Liver (tissue), 8 donors: ENCODE measurements at regions not wholly inside any gene's neighbourhood (a gene's known extent, or its start where the extent isn't known, plus 50 kb on each side); places are given as distances from the start of the nearest gene placed in this dataset.

Experiments
- DNase-seq: peaks from one replicate; pipeline ENCODE4 v3.0.0-alpha.2; 2017; ENCODE audit warnings: low spot score
- H3K27ac ChIP-seq, 2 donors: one replicate each; pipeline ENCODE4 v1.7.0; 2013; ENCODE audit warnings: inconsistent platforms in 2 of 2, low read length in 2 of 2, control low read depth in 1 of 2, low read depth in 1 of 2, mild to moderate bottlenecking in 1 of 2
- H3K27me3 ChIP-seq, 4 donors: one replicate each; pipeline versions ENCODE4 v1.6.1 to v1.7.0; 2013; ENCODE audit warnings: low read length in 3 of 4, inconsistent platforms in 1 of 4, mild to moderate bottlenecking in 1 of 4, moderate library complexity in 1 of 4; ENCODE audit not compliant: control insufficient read depth in 4 of 4, insufficient read depth in 4 of 4
- H3K36me3 ChIP-seq, 4 donors: one replicate each; pipeline versions ENCODE4 v1.6.1 to v1.7.0; 2013; ENCODE audit warnings: low read length in 3 of 4, mild to moderate bottlenecking in 3 of 4, low read depth in 1 of 4, moderate library complexity in 1 of 4; ENCODE audit not compliant: control insufficient read depth in 4 of 4, insufficient read depth in 3 of 4
- H3K4me1 ChIP-seq, 4 donors: one replicate each; pipeline versions ENCODE4 v1.6.1 to v1.7.0; 2013; ENCODE audit warnings: low read length in 3 of 4, mild to moderate bottlenecking in 3 of 4, moderate library complexity in 1 of 4; ENCODE audit not compliant: control insufficient read depth in 4 of 4, insufficient read depth in 4 of 4
- H3K4me3 ChIP-seq, 3 donors: one replicate each; pipeline versions ENCODE4 v1.6.1 to v1.7.0; 2013; ENCODE audit warnings: low read length in 3 of 3, control low read depth in 1 of 3, low read depth in 1 of 3, mild to moderate bottlenecking in 1 of 3
- H3K9ac ChIP-seq, 2 donors: one replicate each; pipeline ENCODE4 v1.7.0; 2013; ENCODE audit warnings: low read length in 2 of 2, mild to moderate bottlenecking in 2 of 2, moderate library complexity in 2 of 2, control low read depth in 1 of 2, low read depth in 1 of 2
- H3K9me3 ChIP-seq, 4 donors: one replicate each; pipeline versions ENCODE4 v1.6.1 to v1.7.0; 2013; ENCODE audit warnings: low read length in 3 of 4; ENCODE audit not compliant: control insufficient read depth in 4 of 4
- ATF3 ChIP-seq: IDR thresholded peaks from 2 replicates; pipeline ENCODE4 v1.6.1; 2016; ENCODE audit warnings: antibody characterized with exemption
- CTCF ChIP-seq: fragments of 150-350 bp; IDR thresholded peaks from 2 replicates; pipeline ENCODE4 v1.5.1; 2017; ENCODE audit warnings: improper control_type of control experiment, low read depth, low read length; ENCODE audit not compliant: missing input control
- EGR1 ChIP-seq, 2 donors: IDR thresholded peaks; 2 replicates each; pipeline ENCODE4 v1.6.1; 2016 to 2018; ENCODE audit warnings: antibody characterized with exemption in 2 of 2, low read depth in 2 of 2
- FOXA1 ChIP-seq: IDR thresholded peaks from 2 replicates; pipeline ENCODE4 v1.6.1; 2016; ENCODE audit warnings: antibody characterized with exemption
- FOXA2 ChIP-seq: IDR thresholded peaks from 2 replicates; pipeline ENCODE4 v1.6.1; 2016; ENCODE audit warnings: antibody characterized with exemption
- GABPA ChIP-seq, 2 donors: IDR thresholded peaks in 1 of 2; conservative IDR thresholded peaks in 1 of 2; 2 replicates each; pipeline ENCODE4 v1.6.1; 2016; ENCODE audit warnings: antibody characterized with exemption in 2 of 2, mild to moderate bottlenecking in 1 of 2, moderate library complexity in 1 of 2
- HNF4A ChIP-seq, 2 donors: conservative IDR thresholded peaks; 2 replicates each; pipeline ENCODE4 v1.6.1; 2016; ENCODE audit warnings: antibody characterized with exemption in 2 of 2, mild to moderate bottlenecking in 2 of 2
- HNF4G ChIP-seq: IDR thresholded peaks from 2 replicates; pipeline ENCODE4 v1.6.1; 2016; ENCODE audit warnings: antibody characterized with exemption
- JUND ChIP-seq, 2 donors: IDR thresholded peaks; 2 replicates each; pipeline ENCODE4 v1.6.1; 2016; ENCODE audit warnings: antibody characterized with exemption in 2 of 2
- MAX ChIP-seq: IDR thresholded peaks from 2 replicates; pipeline ENCODE4 v1.6.1; 2016; ENCODE audit warnings: antibody characterized with exemption
- NR2F2 ChIP-seq: IDR thresholded peaks from 2 replicates; pipeline ENCODE4 v1.6.1; 2016; ENCODE audit warnings: antibody characterized with exemption
- RAD21 ChIP-seq, 2 donors: IDR thresholded peaks; 2 replicates each; pipeline ENCODE4 v1.6.1; 2016; ENCODE audit warnings: antibody characterized with exemption in 2 of 2, mild to moderate bottlenecking in 2 of 2
- REST ChIP-seq: IDR thresholded peaks from 2 replicates; pipeline ENCODE4 v1.6.1; 2016; ENCODE audit warnings: antibody characterized with exemption, mild to moderate bottlenecking
- RXRA ChIP-seq, 2 donors: IDR thresholded peaks; 2 replicates each; pipeline ENCODE4 v1.6.1; 2017 to 2018; ENCODE audit warnings: antibody characterized with exemption in 2 of 2, mild to moderate bottlenecking in 1 of 2
- YY1 ChIP-seq: IDR thresholded peaks from 2 replicates; pipeline ENCODE4 v1.6.1; 2016; ENCODE audit warnings: antibody characterized with exemption, mild to moderate bottlenecking
- ZBTB33 ChIP-seq: IDR thresholded peaks from 2 replicates; pipeline ENCODE4 v1.6.1; 2016; ENCODE audit warnings: antibody characterized with exemption
- WGBS: extraction: QIAGEN DNeasy Blood & Tissue Kit; methylation state at CpG from one replicate; pipeline ENCODE4 v1.1.7; 2013; 5-methylcytosine and 5-hydroxymethylcytosine counted together
- donor health status: healthy.
- donor health status: healthy.
- donor health status: healthy.
- donor health status: healthy.
- donor health status: healthy.

GRCh38 chr10:3350205-3350604 is 177.6 kb upstream of the PITRM1 start:
- Histone ChIP-seq H3K4me1 (no peaks in the 10 kb centered on the region), H3K36me3 (no peaks in the 10 kb centered on the region), H3K4me3 (no peak overlapping the region), H3K27ac (no peak overlapping the region), H3K9me3 (no peaks in the 10 kb centered on the region), H3K27me3 (no peaks in the 10 kb centered on the region), H3K9ac (no peak overlapping the region)
- TF ChIP-seq EGR1 (IDR thresholded peaks at IDR 0.05; ENCODE audit: low read depth in 2 of 2) (no peak), GABPA (IDR thresholded peaks at IDR 0.05 in 1 of 2, conservative IDR thresholded peaks at IDR 0.05 in 1 of 2) (no peak), HNF4G (no peak), REST (no peak), HNF4A (conservative IDR thresholded peaks at IDR 0.05) (no peak), ATF3 (no peak), YY1 (no peak), MAX (no peak), NR2F2 (no peak), FOXA2 (no peak), CTCF (no peak), RAD21 (IDR thresholded peaks at IDR 0.05) (no peak), RXRA (IDR thresholded peaks at IDR 0.05) (no peak), ZBTB33 (no peak), JUND (IDR thresholded peaks at IDR 0.05) (no peak), FOXA1 (no peak)
- no peak for DNase-seq
- 86% methylated on average over 11 of the region's 11 CpGs for WGBS

GRCh38 chr10:3348564-3348963 is 176.0 kb upstream of the PITRM1 start:
- DNase-seq = no peak
- Histone ChIP-seq H3K4me1 (no peaks in the 10 kb centered on the region), H3K36me3 (no peaks in the 10 kb centered on the region), H3K27me3 (no peaks in the 10 kb centered on the region), H3K27ac (no peak overlapping the region), H3K9ac (no peak overlapping the region), H3K4me3 (no peak overlapping the region), H3K9me3 (no peaks in the 10 kb centered on the region)
- WGBS = 87% methylated on average over 6 of the region's 6 CpGs
- no peak for TF ChIP-seq FOXA2
